ENCODE measurements at regions not wholly inside any gene's neighbourhood (a gene's known extent, or its start where the extent isn't known, plus 50 kb on each side); places are given as distances from the start of the nearest gene placed in this dataset.
"Not testable (repeated sequence)": the region's sequence is repeated elsewhere in the genome, so short reads cannot be mapped to it uniquely, and the experiment has no call there.

GRCh38 chrX:65971151-65971550 lies 68.7 kb downstream of the VSIG4 start:
- peak; percentile 32 for DNase-seq (ENCODE audit: low spot score)

- not testable (repeated sequence) for DNase-seq (ENCODE audit: low spot score)
Measured at GRCh38 chrX:65967159-65967558, 72.7 kb downstream of the VSIG4 start.

- DNase-seq (ENCODE audit: low spot score): no peak
Measured at GRCh38 chrX:65961714-65962113, 78.2 kb downstream of the VSIG4 start.

DNA sequence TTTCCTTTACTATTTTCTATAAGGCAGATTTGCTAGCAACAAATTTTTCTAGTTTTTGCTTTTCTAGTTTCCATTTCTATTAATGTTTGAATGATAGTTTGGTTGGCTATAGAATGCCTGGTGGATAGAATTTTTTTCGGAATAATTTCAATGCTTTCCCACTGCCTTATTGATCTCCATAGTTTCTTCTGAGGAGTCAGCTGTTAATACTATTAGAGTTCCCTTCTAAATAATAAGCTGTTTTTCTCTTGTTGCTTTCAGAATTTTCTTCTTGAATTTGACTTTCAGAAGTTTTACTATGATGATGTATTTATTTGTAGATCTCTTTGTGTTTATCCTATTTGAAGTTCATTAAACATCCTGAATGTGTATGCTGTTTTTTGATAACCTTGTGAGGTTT lies 91.8 kb downstream of the VSIG4 start:
- no peak for DNase-seq (ENCODE audit: low spot score)

- no peak for DNase-seq (ENCODE audit: low spot score)
Measured at GRCh38 chrX:65941775-65942174, 98.1 kb downstream of the VSIG4 start.

DNA sequence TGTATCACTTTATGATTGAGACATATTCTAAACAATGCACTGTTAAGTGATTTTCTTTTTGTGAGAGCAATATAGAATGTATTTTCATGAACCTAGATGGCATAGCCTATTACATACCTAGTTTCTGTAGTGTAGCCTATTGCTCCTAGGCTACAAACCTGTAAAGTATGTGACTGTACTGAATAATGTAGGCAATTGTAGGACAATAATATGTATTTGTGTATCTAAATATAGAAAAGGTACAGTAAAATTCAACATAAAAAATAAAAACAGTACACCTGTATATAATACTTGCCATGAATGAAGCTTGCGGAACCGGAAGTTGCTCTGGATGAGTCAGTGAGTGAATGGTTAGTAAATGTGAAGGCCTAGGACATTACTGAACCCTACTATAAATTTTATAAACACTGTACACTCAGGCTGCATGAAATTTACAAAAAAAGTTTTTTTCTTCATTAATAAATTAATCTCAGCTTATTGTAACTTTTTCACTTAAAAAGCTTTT lies 106.7 kb downstream of the VSIG4 start:
- no peak for DNase-seq (ENCODE audit: low spot score)

DNA sequence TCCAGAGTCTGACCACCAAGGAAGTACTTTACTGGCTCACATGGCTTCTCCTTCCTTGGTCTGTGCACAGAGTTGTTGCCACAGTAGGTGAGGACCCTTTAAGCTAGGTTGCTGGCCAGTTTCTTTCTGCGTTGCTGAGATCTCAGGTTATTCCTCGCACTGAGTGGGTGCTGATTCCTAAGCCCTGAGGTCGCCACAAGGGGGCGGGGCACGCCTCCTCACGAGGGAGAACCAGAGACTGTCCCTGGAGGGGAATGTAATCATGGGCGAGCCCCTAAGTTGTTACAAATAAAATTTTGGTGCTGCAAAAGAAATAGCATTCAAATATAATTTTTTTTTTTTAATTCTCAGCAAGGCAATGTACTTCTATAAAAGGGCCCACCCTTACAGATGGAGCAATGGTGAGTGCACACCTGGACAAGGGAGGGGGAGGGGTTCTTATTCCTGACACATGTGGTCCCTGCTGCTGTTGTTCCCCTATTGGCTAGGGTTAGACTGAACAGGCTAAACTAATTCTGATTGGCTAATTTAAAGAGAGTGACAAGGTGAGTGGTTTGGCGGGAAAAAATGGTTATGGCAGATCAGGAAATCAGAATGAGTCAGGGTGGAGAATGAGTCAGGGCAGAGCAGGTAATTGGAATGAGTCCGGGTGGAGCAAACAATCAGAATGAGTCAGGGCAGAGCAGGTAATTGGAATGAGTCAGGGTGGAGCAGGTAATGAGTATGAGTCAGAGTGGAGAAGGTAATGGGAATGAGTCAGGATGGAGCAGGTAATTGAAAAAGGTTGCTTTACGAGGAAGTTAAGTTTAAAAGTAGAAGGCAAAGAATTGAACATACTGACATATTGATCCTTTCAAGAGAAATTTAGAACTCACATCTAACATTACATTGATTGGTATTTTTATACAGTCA lies 107.5 kb downstream of the VSIG4 start:
- no peak for DNase-seq (ENCODE audit: low spot score)

- DNase-seq (ENCODE audit: low spot score): no peak
Measured at GRCh38 chrX:65928522-65928921, 111.4 kb downstream of the VSIG4 start.

DNA sequence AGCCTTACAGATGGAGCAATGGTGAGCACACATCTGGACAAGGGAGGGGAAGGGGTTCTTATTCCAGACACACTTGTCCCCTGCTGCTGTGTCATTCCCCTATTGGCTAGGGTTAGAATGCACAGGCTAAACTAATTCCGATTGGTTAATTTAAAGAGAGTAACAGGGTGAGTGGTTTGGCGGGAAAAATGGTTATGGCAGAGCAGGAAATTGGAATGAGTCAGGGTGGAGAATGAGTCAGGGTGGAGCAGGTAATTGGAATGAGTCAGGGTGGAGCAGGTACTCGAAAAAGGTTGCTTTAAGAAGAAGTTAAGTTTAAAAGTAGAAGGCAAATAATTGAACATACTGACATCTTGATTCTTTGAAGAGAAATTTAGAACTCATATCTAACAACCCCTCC lies 112.5 kb downstream of the VSIG4 start:
- DNase-seq (ENCODE audit: low spot score): not testable (repeated sequence)

DNA sequence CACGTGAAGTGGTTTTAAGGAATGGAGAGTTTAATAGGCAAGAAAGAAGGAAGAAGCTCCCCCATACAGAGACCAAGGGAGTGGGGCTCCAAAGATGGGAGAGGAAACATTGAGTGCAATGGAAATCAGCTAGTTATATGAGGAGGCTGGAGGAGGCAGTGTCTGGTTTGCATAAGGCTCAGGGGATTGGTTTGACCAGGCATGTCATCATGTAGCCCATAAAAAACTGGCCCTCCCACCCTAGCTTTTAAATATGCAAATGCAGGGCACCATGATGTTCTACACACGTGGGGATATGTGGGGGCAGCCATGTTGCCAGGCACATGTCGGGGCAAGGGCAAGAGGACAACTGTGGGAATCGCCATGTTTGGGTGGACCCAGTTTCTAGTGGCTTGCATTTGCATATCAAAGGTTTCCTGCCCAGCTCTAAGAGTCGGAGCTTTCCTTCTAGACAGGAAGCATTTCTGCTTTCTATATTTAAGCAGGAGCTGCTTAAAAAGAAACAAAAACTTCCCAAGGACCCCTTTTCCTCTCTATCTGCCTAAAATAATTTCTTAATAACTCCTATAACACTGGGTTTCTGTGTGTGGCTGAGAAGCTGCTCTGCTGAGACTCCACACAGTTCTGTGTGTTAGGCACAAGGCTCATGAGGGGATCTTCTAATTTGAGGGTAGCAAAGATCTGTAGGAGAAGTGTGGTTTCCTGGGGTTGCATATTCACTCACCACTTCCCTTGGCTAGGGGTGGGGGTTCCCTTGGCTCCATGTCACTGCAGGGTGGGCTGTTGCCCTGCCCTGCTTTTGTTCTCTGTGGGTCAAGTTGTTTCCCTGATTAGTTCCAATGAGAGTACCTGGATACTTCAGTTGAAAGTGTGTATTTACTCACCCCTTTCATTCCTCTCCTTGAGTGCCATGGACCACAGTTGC lies 113.5 kb downstream of the VSIG4 start:
- DNase-seq (ENCODE audit: low spot score): no peak

DNA sequence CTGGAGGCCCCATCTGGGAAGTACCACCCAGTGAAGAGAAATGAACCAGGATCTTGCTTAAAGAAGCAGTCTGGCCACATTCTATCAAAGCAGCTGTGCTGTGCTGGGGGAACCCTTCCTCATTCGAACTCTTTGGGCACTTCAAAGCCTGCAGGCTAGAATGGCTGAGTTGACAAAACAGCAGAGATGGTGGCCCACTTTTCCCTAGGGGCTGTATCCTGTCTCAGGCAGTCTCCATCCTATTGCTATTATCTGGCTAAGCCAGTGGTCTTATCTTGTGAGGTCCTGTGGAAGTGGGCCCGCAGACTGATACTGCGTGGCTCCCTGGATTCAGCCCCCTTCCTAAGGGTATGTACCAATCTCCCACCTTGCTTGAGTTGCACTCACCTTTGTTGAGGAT lies 114.3 kb downstream of the VSIG4 start:
- DNase-seq (ENCODE audit: low spot score): no peak

DNA sequence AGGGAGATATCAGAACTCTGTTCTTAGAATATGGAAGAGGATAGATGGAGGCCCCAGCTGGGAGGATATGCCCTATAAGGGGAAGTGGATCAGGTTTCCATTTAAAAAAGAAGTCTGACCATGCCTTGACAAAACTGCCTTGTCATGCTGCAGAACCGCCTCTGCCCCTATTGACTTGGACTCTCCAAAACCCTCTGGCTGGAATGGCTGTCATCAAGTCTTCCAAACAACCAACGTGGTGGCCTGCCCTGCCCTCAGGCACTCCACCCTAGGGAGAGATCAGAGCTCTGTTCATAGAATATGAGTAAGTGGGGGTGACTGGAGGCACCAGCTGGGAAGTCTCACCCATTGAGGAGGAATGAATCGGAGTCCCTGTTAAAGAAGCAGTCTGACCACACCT lies 114.9 kb downstream of the VSIG4 start:
- DNase-seq (ENCODE audit: low spot score): no peak

DNA sequence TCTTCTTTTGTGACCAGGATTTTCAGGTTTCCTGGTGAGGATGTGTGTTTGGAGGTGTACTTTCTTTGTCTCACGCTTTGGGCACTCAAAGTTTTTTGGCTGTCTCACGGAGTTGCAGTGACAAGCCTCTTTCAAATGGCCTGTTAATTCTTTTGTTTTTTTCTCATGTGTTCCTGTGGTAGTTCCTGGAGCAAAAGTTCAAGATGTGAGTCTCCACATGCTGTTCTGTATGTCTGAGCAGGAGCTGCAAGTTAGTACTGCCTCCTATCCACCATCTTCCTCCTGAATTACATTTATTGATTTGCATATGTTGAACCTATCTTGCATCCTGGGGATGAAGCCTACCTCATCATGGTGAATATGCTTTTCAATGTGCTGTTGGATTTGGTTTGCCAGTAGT lies 118.5 kb downstream of the VSIG4 start:
- no peak for DNase-seq (ENCODE audit: low spot score)

DNA sequence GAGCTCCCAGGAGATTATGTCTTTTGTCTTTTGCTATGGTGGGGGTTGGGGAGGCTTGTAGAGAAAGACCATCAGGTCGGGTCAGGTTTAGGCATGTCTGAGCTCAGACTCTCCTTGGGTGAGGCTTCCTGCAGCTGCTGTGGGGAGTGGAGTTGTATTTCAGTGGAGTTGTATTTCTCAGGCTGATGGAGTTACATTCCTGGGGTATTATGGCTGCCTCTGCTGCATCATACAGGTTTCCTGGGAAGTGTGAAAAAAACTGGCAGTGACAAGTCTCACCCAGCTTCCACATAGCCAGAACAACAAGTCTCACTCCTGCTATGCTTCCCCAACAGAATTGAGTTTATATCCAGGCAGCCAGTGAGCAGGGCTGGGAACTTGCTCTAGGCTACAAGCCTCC lies 119.3 kb downstream of the VSIG4 start:
- no peak for DNase-seq (ENCODE audit: low spot score)

DNA sequence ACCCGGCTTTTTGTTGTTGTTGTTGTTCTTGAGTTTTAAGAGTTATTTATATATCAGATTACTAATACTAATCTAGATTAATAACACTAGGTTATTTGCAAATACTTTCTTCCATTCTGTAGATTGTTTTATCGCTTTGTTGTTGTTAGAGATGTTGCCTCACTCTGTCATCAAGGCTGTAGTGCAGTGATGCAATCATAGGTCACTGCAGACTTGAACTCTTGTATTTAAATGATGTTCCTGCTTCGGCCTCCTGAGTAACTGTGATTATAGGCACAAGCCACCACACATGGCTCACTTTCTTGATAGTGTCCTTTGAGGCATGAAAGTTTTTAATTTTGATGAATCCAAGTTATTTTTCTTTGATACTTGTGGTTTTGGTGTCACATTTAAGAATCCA lies 129.0 kb downstream of the VSIG4 start:
- DNase-seq (ENCODE audit: low spot score): no peak

GRCh38 chrX:65903750-65904149 lies 136.1 kb downstream of the VSIG4 start:
- no peak for DNase-seq (ENCODE audit: low spot score)

DNA sequence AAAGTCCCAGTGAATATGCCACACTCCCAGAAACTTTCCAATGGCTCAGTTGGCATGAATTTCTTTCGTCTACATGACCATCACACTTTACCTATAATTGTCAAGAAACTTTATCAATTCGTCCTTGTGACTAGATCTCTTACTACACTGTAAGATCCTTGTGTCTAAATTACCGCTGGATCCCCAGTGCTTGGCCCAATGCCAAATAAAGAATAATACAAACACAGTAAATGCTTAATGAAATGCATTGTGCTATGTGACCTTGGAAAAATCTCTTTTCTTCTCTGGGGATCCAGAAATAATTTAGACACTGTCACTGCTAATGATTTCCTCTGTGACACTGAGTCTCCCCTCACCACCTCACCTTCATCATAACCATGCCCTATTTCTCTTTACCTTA lies 137.9 kb downstream of the VSIG4 start:
- no peak for DNase-seq (ENCODE audit: low spot score)

- DNase-seq (ENCODE audit: low spot score): no peak
Measured at GRCh38 chrX:65900850-65901844, 138.7 kb downstream of the VSIG4 start.

GRCh38 chrX:65894133-65894532 lies 145.7 kb downstream of the VSIG4 start:
- no peak for DNase-seq (ENCODE audit: low spot score)

- not testable (repeated sequence) for DNase-seq (ENCODE audit: low spot score)
Measured at GRCh38 chrX:65891817-65892216, 148.1 kb downstream of the VSIG4 start.

- DNase-seq (ENCODE audit: low spot score): not testable (repeated sequence)
Measured at GRCh38 chrX:65888150-65888549, 151.7 kb downstream of the VSIG4 start.

Data from ecto neural progenitor cell (in vitro differentiated cells).